K562 (cell line): ENCODE measurements at regions not wholly inside any gene's neighbourhood (a gene's known extent, or its start where the extent isn't known, plus 50 kb on each side); places are given as distances from the start of the nearest gene placed in this dataset.

Experiments used
- ATAC-seq: fragments of 200-7000 bp; cut with Tn5 transposase; 3 replicates; pipeline ENCODE4 v1.9.1; 2020; ENCODE audit warnings: moderate library complexity
- BruUV-seq: library from RNA; stranded (reverse); fragments of 400-500 nt; replicated peaks from 2 replicates; lab custom pipeline; 2021; lab: Mats Ljungman, UMichigan
- CTCF ChIA-PET: fragments of 300-600 bp; formaldehyde crosslinking; extraction: SDS; loops from one replicate; lab custom pipeline; 2021; ENCODE audit warnings: low intra/inter-chr PET ratio; lab: Yijun Ruan, JAX
- POLR2A ChIA-PET: fragments of 300-600, 350-650 bp; sonication (Branson Sonifier 250); formaldehyde crosslinking; extraction: SDS; loops from one replicate; lab custom pipeline; 2021; ENCODE audit warnings: antibody characterized with exemption, inconsistent platforms; lab: Yijun Ruan, JAX
- DNase-seq, 4 experiments: peaks; one replicate each; pipeline versions ENCODE4 v3.0.0 to v3.0.0-alpha.2; 2011 to 2018; ENCODE audit warnings: low spot score in 3 of 4, mixed read lengths in 3 of 4; ENCODE audit errors: extremely low read depth in 1 of 4
- FAIRE-seq: peaks from 2 replicates; lab custom pipeline; 2011; peaks lifted over from hg19 to GRCh38; lab: Jason Lieb, UNC
- H2AFZ ChIP-seq: 2 replicates; pipeline ENCODE4 v1.6.0; 2011; ENCODE audit warnings: low read depth, low read length, control low read depth, inconsistent platforms
- H3K27ac ChIP-seq: fragments of 200-600 bp; 3 replicates; pipeline ENCODE4 v1.8.0; 2011; ENCODE audit warnings: low read depth, mild to moderate bottlenecking, control low read depth, inconsistent platforms, low read length, moderate library complexity, mixed read lengths; ENCODE audit errors: extremely low read depth
- H3K27me3 ChIP-seq, 2 experiments: fragments of 300-600 bp in 1 of 2; 2 replicates in 1 of 2; 3 replicates in 1 of 2; pipeline versions ENCODE4 v1.6.0 to v1.8.0; 2011; ENCODE audit warnings: inconsistent platforms in 2 of 2, low read length in 2 of 2, mild to moderate bottlenecking in 1 of 2, mixed read lengths in 1 of 2, moderate library complexity in 1 of 2; ENCODE audit not compliant: control insufficient read depth in 2 of 2, insufficient read depth in 2 of 2
- H3K36me3 ChIP-seq: fragments of 300-600 bp; 3 replicates; pipeline ENCODE4 v1.8.0; 2011; ENCODE audit warnings: mild to moderate bottlenecking, low read length, inconsistent platforms; ENCODE audit not compliant: control insufficient read depth, insufficient read depth
- H3K4me1 ChIP-seq, 2 experiments: fragments of 200-600 bp in 1 of 2; replicated peaks in 1 of 2; 2 replicates in 1 of 2; 3 replicates in 1 of 2; pipeline versions ENCODE4 v1.5.1 to v1.8.0; 2011; ENCODE audit warnings: inconsistent platforms in 2 of 2, low read length in 2 of 2, mild to moderate bottlenecking in 1 of 2, mixed read lengths in 1 of 2, moderate library complexity in 1 of 2; ENCODE audit not compliant: control insufficient read depth in 2 of 2, insufficient read depth in 2 of 2
- H3K4me2 ChIP-seq: 2 replicates; pipeline ENCODE4 v1.6.1; 2011; ENCODE audit warnings: low read length, control low read depth, inconsistent platforms, mixed read lengths; ENCODE audit not compliant: insufficient read depth
- H3K4me3 ChIP-seq: fragments of 200-600 bp; sonication (generic), shearing (Covaris generic); 2 replicates; pipeline ENCODE4 v1.5.1; 2016; ENCODE audit warnings: control low read depth, inconsistent platforms
- H3K79me2 ChIP-seq: fragments of 200-600 bp; 3 replicates; pipeline ENCODE4 v1.8.0; 2011; ENCODE audit warnings: low read length, inconsistent platforms; ENCODE audit not compliant: control insufficient read depth, insufficient read depth
- H3K9ac ChIP-seq, 2 experiments: 2 replicates each; pipeline versions ENCODE4 v1.6.0 to v1.6.1; 2011; ENCODE audit warnings: low read depth in 2 of 2, low read length in 2 of 2, control low read depth in 1 of 2, inconsistent platforms in 1 of 2, mild to moderate bottlenecking in 1 of 2, mixed read lengths in 1 of 2; ENCODE audit not compliant: insufficient read depth in 1 of 2
- H3K9me1 ChIP-seq: one replicate; pipeline ENCODE4 v1.6.0; 2011; ENCODE audit warnings: inconsistent platforms, mild to moderate bottlenecking, low read length, moderate library complexity; ENCODE audit not compliant: control insufficient read depth, insufficient read depth
- H3K9me3 ChIP-seq: replicated peaks from 2 replicates; pipeline ENCODE4 v1.5.1; 2011; ENCODE audit warnings: low read depth, low read length, inconsistent platforms; ENCODE audit not compliant: control insufficient read depth, insufficient read depth
- H4K20me1 ChIP-seq: replicated peaks from 2 replicates; pipeline ENCODE4 v1.6.1; 2011; ENCODE audit warnings: low read length, inconsistent platforms, mixed read lengths; ENCODE audit not compliant: control insufficient read depth, insufficient read depth
- CHD4 ChIP-seq: fragments of 200-600 bp; sonication (generic); IDR thresholded peaks from 3 replicates; pipeline ENCODE4 v1.6.1; 2012; ENCODE audit warnings: low read depth, mild to moderate bottlenecking, mixed read lengths, low read length, inconsistent platforms; ENCODE audit not compliant: insufficient read depth, insufficient replicate concordance, poor library complexity, severe bottlenecking
- IFI16 ChIP-seq: fragments of 250-450 bp; sonication (Bioruptor Pico); IDR thresholded peaks from 2 replicates; pipeline ENCODE4 v2.1.2; 2022; ENCODE audit warnings: mild to moderate bottlenecking, inconsistent platforms
- SAFB2 ChIP-seq: fragments of 200-400 bp; formaldehyde crosslinking; IDR thresholded peaks from 2 replicates; pipeline ENCODE4 v1.6.1; 2018; ENCODE audit warnings: borderline replicate concordance, low read length, low read depth, moderate library complexity; ENCODE audit not compliant: severe bottlenecking
- WGBS: fragments of 100-300 bp; shearing (Covaris generic); methylation state at CpG from one replicate; pipeline ENCODE4 v1.1.6; 2016; ENCODE audit warnings: low coverage, mixed read lengths; ENCODE audit not compliant: insufficient coverage; ENCODE audit errors: missing lambda C conversion rate; 5-methylcytosine and 5-hydroxymethylcytosine counted together
- in situ Hi-C: fragments of 300-500 bp; cut with MboI; formaldehyde crosslinking; loops from 4 replicates; pipeline ENCODE4 v1.15.0; 2018; ENCODE audit warnings: inconsistent platforms, mixed read lengths
- intact Hi-C: fragments of 100-400 bp; cut with micrococcal nuclease; formaldehyde crosslinking; loops from 2 replicates; pipeline ENCODE4 v1.14.2; 2022

DNA sequence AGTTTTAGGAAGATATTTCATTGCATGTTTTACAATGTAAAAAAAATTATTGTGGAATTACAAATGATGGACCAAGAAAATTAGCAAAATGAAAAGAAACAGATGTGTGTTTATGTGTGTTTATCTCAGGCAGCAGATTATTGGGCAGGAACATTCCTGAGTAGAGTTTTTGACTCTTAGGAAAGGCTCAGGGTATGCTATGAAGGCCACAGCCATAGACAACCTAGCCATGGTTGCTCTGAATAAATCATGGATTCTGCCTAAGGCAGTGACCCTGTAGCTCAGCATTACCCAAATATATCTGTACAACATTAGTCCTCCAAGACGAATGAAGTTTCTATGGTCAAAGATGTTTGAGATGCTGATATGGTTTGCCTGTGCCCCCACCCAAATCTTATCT lies 298.3 kb downstream of the PTEN start:
- Histone ChIP-seq H3K27ac (no peak overlapping the region), H3K4me3 (no peak overlapping the region), H3K9me1 (no peaks in the 10 kb centered on the region), H3K36me3 (no peaks in the 10 kb centered on the region), H3K27me3 (no peaks in the 10 kb centered on the region), H3K4me1 (no peaks in the 10 kb centered on the region), H3K4me2 (no peak overlapping the region), H3K9me3 (no peaks in the 10 kb centered on the region), H4K20me1 (no peaks in the 10 kb centered on the region), H3K9ac (no peak overlapping the region), H3K79me2 (no peaks in the 10 kb centered on the region), H2AFZ (no peak overlapping the region)
- TF ChIP-seq CHD4: no peak
- no peak for TF ChIP-seq SAFB2
- FAIRE-seq (no peak), ATAC-seq (no peak), DNase-seq (no peak)
- ChIA-PET CTCF (no interaction called here), POLR2A (no interaction called here)
- 0% methylated on average over 1 of the region's 1 CpG for WGBS
- intact Hi-C loops (no loop called here), in situ Hi-C loops (no loop called here)
- BruUV-seq: no TSS peak

DNA sequence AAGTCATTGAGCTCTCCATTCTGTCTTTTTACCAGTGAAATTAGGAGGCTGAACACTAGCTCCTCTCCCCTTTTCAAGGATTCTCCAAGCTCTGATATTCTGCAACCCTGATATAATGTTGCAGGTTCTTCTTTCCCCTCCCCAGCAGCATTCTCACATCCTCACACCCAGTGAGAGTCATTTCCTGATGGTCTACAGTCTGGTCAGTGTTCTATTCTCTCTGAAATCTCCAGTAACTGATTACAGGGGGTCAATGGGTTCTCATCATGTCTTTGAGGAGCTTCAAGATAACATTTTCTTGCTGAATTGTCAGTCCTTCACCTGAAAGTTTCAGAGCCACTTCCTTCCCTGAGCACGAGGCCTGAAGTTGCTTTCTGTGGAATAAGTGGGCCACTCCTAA lies 299.4 kb downstream of the PTEN start:
- Histone ChIP-seq H3K9me3 (no peaks in the 10 kb centered on the region), H4K20me1 (no peaks in the 10 kb centered on the region), H3K4me1 (no peaks in the 10 kb centered on the region), H3K27me3 (no peaks in the 10 kb centered on the region), H3K9me1 (no peaks in the 10 kb centered on the region), H3K79me2 (no peaks in the 10 kb centered on the region), H3K4me3 (no peak overlapping the region), H3K36me3 (no peaks in the 10 kb centered on the region), H3K9ac (no peak overlapping the region), H3K27ac (no peak overlapping the region), H3K4me2 (no peak overlapping the region), H2AFZ (no peak overlapping the region)
- ATAC-seq (no peak), DNase-seq (no peak), FAIRE-seq (no peak)
- ChIA-PET CTCF (no interaction called here), POLR2A (no interaction called here)
- 0% methylated on average over 1 of the region's 1 CpG for WGBS
- intact Hi-C loops (no loop called here), in situ Hi-C loops (no loop called here)
- TF ChIP-seq IFI16: no peak
- BruUV-seq: no TSS peak
